Stimulated activated CD8-positive, alpha-beta memory T cell treated with anti-CD3 and anti-CD28 coated beads, Interleukin-15, amount 100 ng/mL, for 48 hours (primary cell): ENCODE measurements at regions not wholly inside any gene's neighbourhood (a gene's known extent, or its start where the extent isn't known, plus 50 kb on each side); places are given as distances from the start of the nearest gene placed in this dataset.

Source experiments
- DNase-seq, 2 donors: peaks; one replicate each; pipeline ENCODE4 v3.0.0-alpha.2; 2020; ENCODE audit warnings: low read depth in 2 of 2

DNA sequence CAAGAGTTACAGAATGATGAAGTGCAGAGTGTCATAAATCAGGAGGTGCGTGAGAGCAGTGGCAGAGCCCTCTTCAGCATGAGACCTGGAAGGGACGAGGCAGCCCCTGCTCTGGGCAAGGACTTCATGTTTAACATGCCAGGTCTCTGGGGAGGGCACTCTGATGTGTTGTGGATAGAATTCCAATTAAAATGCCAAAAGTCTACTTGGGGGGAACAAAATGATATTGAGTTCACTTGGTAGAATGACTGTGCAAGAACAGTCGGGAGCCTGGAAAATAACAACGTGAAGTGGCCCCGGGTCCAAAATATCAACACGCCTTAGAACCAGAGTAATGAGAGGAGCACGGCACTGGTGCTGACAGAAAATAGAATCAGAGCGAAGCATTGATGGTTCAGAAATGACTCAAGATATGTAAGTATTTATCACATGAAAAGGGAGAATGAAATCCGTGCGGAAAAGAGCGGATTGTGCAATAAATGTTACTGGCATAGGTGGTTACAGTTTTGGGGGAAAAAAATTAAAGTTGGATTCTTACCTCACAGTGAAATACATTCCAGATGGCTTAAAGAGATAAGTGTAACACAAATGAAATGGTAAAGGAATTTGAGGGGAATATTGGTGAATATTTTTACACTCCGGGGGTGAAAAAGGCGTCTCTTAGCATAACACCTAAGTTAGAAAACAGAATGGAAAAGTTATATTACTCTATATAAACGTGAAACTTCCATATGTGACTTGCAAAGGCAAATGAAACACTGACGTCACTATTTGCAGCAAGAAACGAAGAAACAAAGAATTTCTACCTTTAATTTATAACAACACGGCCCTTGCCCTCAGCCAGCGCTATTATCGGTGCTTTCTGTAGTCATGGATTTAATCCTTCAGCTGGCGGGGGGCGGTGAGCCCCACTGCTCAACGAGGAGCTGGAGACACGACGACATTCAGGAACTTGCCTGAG is 159.4 kb upstream of the TWIST2 start:
- no peak for DNase-seq

DNA sequence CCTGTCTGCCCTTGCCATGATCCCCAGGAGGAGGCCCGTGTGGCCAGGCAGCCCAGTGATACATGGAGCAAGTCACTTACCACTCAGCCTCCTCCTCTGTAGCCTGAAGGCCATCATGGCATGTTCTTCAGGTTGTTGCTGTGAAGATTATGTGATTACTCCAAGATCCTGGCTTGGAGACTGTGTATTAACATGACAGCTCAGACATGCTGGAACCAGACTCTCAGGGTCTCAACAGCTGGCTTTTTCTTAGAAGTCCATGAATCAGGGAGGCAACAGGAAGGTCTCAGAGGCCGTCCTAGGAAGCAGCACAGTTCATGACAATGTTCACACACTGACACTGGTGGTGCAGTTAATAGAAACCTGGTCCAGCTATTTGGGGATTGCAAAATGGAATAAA is 158.6 kb upstream of the TWIST2 start:
- no peak for DNase-seq

DNA sequence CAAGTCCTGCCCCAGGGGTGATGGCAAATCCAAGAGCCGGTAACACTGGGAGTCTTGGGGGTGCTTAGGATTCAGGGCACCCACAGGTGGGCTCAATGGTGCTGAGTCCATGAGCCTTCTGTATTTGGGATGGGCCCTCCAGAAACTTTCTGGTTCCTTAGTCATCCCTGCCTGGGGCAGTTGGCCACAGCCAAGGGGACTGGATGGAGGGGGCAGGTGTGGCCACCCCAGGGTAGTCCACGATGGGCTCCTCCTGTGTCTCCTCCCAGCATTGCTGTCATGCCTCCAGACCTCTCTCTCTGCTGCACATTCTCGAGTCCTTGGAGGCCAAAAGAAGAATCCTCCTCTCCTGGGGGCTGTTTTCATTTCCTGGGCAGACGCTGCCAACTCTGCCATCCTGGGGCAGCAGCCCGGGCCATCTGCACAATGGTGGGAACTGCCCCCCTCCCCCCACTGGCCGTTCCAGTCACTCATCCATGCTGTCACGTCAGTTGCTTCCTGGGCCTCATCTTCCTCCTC is 158.0 kb upstream of the TWIST2 start:
- DNase-seq = no peak

DNA sequence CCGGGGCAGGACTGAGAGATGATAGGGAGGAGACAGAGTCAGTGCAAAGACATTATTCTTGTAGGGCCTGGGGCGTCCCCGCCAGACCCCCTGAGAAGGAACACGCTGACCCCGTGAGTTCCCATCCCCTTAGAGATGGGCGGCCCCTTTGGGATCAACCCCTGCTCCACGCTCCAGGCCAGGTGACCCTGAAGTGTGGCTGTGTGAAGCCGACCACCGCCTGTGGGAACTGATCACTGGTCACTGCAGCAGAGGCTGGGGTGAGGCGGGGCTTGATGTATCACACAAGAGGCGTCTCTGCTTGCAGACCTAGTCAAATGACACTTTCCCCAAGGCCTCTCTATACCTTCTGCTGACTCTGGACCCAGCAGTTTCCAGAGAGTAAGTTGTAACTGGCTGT is 157.4 kb upstream of the TWIST2 start:
- no peak for DNase-seq

DNA sequence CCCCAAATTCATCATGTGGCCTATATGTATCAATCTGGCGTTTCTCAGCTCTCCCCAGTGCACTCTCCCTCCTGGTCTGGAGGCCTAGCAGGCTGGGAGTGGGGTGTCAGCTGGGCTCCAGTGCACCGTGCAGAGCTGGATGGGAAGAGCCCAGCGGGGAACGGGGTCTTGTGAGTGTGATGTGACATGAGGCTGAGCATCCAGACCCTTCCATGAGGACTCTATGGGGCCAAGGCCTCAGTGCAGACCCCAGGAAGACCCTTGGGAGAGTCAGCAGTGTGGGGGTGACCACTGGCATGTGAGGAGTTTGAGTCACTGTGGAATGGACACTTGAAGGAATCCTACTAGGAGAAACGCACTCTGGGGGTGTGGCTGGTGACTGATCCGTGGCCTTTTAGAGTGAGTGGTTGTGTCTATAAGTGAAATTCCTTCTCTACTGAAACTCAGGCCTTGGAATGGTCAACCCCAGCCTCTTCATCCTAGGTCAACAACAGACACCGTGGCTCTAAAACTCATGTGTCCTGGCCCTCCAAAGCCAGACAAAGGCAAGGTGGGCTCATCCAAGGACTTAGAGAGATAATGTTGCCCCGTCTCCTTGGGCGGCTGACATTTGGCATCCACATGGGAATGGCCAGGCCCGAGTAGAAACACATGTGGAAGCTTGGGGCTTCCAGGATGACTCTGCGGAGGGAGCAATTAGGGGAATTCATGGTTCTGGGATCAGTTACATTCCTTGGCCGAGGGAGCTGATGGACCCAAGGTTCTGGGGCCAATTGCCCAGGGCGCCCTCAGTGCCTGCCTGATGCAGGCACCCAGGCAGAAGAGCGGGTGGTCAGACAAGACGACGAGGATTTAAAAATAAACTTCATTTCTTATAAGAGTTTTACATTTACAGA is 156.0 kb upstream of the TWIST2 start:
- no peak for DNase-seq

DNA sequence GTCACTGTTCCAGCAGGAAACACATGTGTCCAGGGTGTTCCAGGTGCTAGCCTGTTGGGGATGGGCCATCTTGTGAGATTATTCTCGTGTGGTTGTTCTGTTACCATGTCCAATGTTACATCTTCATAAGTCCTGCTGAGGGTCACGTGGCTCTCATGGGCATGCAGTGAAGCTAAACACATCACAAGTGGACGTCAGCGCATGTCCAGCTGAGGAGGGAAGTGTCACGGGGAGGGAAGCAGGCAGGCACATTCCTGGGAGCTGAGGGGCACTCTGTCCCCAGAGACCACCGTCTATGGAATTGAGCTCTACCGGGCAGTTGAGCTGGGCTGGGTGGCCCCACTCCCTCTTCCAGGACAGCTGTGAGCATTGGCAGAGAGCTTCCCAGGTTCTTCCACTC is 155.3 kb upstream of the TWIST2 start:
- no peak for DNase-seq

DNA sequence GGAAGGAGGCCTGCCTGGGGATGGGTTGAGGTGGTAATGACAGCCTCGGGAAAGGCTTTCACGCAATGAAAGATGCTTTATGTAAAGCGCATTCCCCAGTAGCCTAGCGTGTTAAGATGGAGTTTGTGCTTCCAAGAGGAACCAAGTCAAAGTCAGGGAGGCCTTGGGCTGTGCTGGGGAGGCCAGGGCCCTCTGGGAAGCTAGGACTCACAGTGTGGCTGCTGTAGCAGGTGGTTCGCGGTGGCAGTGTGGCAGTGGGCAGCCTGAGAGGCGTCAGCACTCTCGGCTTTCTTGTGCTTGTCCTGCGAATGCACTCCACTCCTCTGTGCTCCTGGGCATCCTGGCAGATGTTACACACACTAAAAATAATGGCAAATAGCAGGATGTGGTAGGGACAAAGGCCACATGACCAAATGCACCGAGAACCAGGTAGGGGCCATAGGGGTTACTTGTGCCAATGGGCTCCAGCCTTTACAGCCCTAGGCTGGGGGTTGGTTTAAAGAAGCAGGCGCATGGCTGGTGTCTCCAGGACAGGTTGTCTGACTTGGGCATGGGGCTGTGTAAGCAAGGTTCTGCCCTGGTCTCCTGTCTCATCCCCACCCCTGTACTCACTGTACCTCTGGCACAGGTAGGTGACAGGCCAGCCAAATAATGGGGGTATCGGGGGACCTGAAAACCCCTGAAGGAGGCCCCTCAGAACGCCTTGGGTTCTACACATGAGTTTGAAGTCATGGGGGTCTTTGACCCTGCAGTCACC is 154.4 kb upstream of the TWIST2 start:
- DNase-seq = no peak

DNA sequence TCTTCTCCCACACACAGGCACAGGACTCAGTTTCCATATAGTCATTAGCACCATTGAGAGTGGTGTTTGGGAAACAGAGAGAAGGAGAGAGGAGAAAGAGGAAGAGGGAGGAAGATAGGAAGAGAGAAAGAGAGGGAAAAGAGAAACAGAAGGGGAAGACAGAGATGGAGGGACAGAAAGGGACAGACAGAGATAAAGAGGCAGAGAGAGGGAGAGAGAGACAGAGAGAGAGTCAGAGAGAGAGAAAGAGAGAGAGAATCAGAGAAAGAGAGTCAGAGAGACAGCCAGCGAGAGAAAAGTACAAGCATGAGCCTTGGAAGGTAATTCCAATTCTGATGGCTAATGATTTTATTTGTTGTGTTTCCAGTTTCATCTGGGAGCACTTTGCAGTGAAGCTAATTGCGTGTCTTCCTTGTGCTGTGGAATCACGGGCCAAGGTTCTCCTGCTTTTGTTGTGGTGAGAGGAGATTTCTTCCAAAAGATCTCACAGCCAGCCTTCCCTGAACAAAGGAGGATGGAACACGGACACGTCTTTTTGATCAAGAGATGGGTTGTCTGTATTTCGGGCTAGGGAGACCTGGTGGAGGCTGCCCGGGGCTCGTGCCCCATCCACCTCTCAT is 153.6 kb upstream of the TWIST2 start:
- no peak for DNase-seq

DNA sequence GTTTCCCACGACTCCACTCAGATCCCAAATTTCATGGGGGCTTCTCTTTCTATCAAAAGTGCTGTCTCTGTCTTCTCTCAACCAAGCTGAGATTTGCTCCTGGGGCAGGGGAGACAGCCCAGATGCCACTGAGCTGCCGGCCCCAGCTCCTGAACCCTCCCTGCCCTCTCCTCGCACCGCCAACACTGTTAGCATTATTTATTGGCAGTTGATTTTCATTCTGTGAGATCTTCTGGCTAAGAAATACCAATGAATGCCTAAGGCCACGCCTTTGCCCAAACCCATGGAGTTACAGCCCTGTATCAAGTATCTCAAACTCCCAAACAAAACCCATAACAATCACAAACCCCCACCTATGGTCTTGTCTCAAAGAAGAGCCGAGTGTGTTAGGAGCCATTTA is 153.0 kb upstream of the TWIST2 start:
- no peak for DNase-seq

DNA sequence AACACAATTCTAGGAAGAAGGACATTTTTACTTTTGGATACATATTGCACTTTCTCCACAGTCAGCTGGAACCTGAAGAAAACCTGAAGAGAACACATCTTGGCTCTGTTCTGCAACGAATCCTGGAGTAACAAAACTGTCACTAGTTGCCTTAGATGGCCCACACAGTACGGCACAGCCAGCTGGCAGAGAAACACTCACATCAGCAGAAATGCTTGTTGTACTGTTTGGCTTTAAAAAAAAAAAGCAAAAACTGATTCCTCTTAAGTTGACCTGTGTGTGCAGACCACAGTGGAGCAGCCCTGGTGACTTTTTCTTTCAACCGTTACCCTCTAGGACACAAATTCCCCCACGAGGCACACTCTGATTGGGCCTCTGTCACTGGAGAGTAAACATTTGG is 152.3 kb upstream of the TWIST2 start:
- no peak for DNase-seq

DNA sequence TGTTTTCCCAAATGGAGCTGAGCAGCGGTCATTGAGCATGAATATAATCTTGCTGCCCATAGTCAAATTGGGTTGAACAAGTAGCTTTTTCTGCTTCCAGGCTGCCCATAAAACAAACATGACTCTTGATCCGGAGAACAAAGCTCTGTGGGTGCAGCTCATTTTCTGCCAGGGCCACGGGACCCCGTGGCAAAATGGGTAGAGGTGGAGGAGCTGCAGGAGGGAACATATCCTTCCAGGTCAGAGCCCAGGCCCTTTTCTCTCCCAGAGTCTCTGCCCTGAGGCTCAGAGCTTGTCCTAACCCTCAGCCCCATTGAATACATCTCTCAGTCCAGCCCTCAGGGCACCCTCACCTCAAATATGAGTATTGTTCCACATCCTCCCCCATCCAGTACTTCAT is 151.6 kb upstream of the TWIST2 start:
- DNase-seq = no peak

DNA sequence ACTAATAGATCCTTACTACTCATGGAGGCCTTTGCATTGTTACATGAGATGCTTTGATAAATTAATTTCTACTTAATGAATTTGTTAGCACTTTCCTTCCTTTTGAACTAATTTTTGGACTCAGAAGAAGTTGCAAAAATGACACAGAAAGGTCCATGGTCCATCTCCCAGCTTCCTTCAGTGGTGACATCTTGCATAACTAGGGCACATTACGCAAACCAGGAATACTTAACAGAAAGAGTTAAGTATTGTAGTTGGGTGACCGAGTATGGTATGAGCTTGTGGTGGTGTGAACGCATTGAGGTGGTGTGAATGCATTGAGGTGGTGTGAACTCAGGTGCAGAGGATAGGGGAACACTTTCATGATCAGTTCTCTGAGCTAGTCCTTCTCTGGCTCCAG is 151.1 kb upstream of the TWIST2 start:
- no peak for DNase-seq

DNA sequence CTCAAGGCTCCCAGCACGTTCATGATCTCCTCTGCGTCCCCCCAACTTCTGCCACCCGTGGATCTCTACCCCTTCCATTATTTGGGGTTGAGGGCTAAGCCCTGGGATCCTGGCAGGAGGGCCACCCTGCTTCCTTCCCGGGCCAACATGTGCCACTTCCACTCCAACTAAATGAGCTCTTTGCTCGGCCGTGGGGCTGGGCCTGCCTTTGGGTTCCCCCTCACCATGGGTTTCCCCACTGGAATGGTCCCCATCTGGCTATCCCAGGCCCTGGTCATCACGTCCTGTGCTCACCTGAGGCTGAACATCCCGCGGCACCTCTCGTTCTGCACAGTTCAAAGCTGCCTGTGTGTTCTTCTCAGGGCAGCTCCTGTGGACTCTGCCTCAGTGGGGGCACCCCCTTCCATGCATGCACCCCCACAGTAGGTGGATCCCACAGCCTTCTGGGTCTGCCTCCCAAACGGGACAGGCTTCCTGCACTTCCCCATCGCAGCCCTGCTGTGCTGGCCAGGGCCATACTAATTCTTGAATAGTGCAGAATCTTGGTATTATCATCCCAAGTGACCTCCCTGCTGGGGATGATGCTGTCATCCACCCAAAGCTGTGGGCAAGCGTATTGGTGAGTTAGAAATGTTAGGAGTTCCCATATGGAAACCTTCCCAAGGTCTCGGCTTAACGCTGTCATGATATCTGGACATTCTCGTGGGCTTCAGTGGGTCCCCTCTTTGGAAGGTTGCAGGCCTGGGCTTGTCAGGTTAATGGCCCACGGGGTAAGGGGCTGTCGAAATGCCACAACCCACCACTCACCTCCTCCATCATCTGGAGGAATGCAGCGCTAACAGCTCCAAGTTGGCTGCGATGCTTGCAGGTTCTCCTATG is 150.5 kb upstream of the TWIST2 start:
- no peak for DNase-seq

DNA sequence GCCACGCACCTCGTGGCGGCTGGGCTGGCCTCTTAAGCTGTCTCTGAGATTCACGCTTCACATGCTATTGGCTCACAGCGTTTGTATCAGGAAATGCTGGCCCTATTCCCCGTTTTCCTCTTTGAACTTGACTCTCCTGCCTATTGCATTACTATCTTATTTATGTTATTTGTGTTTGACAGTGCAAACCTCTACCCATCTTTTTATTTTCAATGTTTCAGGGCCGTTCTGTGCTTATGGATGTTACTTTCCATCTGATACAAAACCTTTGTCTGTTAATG is 149.9 kb upstream of the TWIST2 start:
- no peak for DNase-seq

DNA sequence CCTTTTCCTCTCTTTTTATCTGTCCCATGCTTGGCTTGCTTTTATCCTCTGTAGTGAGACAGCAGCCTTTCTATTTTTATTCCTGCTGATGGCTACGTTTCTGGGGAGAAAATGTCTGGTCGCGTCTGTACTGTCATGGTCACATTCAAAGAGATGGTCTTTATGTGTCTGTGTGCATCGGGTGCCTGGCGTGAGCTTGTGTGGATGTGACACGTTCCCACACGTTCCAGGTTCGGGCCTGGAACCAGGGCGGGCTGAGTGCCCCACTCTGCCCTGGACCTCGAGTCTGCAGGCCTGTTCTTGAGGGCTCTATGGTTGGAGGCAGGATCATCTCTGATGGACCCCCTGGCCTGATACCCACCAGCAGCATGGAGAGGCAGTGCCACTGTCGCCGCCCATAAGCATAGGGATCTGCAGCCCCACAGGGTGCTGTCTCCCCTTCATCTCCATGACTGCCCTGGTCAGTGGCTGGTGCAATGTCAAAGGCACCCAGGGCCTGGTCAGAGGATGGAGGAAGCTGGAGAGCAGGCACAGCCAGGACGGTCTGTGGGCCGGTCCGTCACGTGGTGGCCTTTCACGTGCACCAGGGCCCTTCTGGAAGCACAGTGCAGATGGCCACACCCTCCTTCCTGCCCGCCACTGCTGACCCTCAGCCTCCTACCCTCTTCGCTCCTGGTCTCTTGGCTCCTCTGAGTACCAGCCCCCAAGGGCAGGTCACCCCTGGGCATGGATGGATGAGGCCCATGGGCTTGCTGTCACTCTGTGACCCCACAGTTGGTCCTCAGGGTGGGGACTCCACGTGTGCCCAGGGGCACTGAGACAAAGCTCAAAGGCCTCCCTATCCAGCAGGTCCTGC is 149.2 kb upstream of the TWIST2 start:
- no peak for DNase-seq

DNA sequence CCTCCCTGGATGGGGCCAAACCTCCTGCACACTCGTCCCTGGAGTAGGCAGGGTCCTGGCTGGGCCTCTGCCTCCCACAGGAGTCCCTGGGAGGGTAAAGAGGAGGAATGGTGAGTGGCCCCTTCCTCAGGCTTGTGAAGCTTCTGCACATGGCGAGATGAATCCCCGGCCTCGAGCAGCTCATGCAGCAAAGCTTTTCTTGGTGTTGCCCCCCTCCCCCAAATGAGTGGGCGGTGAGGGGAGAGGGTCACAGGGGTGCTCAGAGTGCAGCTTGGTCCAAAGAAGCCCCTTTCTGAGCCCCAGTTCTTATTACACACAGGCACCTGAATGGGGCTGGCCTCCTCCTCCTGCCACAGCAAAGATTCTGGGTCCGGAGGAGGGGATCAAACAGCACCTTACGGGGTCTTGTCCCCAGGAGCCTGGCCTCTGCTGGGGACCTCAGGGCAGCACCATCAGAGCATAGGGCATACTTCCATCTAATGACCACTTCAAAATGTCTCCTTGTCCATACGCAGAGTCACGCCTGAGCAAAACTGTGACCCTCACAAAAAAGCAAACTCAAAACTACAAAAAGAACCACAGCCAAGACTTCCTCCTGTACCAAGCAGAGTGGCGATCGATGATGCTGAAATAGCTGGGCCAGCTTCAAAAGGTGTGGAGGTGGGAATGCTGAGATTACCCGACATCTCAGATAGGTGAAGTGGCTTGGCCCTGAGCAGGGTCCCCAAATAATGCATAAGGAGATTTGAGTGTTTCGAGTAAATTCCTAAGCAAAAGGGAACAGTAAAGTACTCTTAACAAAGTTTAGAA is 148.4 kb upstream of the TWIST2 start:
- no peak for DNase-seq

DNA sequence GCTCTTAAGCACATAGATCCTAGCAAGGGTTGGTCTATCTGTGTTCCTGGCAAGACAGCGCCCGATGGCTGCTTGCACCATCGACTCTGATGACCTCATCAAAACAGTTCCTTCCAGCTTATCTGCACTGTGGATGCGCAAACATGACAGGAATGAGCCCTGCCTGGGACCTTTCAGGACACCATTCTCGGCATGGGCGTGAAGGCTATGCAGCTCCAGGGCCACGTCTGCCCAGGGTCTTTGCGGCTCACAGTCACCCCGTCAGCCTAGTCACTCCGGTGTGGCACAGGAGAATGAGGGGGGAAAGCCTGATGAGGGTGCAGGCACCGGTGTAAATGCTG is 147.8 kb upstream of the TWIST2 start:
- DNase-seq = no peak

DNA sequence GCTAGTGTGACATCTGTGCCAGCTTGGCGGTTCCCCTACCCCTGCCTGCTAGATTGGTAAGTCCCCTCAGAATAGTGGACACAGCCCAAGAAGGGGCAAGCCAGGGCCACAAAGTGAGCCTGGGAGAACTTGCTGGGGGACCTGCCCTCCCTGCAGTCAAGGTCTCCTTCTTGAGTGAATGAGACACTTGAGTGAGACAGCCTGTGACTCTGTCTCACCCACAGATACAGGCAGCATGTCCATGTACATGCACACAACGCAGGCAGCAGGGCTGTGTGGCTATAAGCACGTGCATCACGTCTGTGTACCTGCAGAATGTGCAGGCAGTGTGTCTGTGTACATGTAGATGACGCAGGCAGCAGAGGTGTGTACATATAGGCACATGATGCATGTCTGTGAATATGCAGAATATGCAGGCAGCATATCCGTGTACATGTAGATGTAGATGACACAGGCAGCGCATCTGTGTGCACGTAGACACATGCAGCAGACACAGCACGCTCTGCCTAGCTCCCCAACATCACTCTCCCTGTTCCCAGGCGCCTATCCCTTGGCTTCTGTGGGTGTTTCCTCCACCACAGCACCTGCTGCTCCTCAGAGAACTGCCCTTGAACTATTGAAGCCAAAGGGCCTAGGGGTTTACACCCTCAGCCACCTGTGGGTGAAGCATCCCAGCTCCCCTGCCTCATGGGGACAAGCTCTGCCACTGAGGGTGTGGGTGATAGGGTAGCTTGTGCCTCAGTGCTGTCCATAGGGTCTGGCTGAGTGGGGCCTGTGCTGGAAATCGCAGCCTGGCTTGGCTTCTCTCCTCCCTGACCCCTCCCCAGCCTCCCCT is 147.2 kb upstream of the TWIST2 start:
- no peak for DNase-seq
